ENCODE measurements at regions not wholly inside any gene's neighbourhood (a gene's known extent, or its start where the extent isn't known, plus 50 kb on each side); places are given as distances from the start of the nearest gene placed in this dataset.

DNA sequence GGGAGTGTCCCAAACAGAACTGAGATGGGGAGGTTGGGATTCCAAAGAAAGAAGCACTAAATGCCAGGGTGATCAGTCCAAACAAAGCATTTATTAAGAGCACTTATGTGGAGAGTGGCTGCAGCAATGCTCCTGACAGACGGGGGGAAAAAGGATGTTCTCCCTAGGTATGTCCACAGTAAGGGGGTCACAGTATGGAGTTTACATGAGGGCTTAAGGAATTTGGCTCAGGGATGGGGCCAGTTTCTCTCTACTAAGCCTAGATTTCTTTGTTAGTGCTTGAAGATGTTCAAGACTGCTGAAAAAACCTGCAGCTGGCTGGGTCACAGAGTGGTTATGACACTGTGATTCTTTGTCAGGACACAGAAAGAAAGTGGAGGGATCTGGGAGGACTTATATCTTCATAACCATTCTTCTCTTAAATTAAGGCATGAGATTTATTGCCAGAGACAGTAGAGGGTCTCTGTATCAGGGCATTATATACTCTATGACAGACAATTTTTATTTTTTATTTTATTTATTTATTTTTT, 1468.0 kb downstream of the C4orf33 start:
- Histone ChIP-seq H3K36me3 (no peaks in the 10 kb centered on the region), H3K4me3 (peak overlapping the region; percentile 21 to 39), H3K27ac (no peak overlapping the region), H3K27me3 (no peaks in the 10 kb centered on the region), H3K9me3 (no peaks in the 10 kb centered on the region), H3K4me1 (no peaks in the 10 kb centered on the region)
- ATAC-seq = no peak
- TF ChIP-seq EP300 (IDR thresholded peaks at IDR 0.05) = no peak
- TF ChIP-seq POLR2A (IDR thresholded peaks at IDR 0.05) = no peak
- TF ChIP-seq POLR2AphosphoS5 (IDR thresholded peaks at IDR 0.05) = no peak
- TF ChIP-seq, protein P1, sequence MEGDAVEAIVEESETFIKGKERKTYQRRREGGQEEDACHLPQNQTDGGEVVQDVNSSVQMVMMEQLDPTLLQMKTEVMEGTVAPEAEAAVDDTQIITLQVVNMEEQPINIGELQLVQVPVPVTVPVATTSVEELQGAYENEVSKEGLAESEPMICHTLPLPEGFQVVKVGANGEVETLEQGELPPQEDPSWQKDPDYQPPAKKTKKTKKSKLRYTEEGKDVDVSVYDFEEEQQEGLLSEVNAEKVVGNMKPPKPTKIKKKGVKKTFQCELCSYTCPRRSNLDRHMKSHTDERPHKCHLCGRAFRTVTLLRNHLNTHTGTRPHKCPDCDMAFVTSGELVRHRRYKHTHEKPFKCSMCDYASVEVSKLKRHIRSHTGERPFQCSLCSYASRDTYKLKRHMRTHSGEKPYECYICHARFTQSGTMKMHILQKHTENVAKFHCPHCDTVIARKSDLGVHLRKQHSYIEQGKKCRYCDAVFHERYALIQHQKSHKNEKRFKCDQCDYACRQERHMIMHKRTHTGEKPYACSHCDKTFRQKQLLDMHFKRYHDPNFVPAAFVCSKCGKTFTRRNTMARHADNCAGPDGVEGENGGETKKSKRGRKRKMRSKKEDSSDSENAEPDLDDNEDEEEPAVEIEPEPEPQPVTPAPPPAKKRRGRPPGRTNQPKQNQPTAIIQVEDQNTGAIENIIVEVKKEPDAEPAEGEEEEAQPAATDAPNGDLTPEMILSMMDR (IDR thresholded peaks at IDR 0.05) = no peak
- 0 to 17% methylated on average over 1 of the region's 1 CpG for WGBS, 2 donors (ENCODE audit: low coverage in 1 of 2)

DNA sequence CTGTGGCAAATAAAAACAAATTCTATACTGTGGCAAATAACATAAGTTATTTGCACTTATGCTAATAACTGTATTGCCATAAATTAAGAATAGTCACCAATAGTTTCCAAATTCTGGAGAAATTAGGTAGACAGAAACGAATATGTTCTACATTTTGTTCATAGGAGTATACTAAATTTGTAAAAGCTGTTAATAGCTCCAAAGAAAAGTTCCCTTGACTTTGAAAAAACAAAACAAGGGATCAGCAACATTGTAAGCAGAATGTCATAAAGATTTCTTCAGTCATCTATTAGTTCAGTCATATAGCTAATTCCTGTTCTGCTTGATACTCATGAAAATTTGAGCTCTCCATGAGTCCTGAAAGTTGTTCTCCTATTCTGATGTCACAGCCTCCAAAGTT, 1472.8 kb downstream of the C4orf33 start:
- TF ChIP-seq POLR2AphosphoS5 (IDR thresholded peaks at IDR 0.05) (no peak), POLR2A (IDR thresholded peaks at IDR 0.05) (no peak)
- Histone ChIP-seq H3K4me1 (no peaks in the 10 kb centered on the region), H3K27me3 (no peaks in the 10 kb centered on the region), H3K9me3 (no peaks in the 10 kb centered on the region), H3K27ac (no peak overlapping the region), H3K36me3 (no peaks in the 10 kb centered on the region), H3K4me3 (no peak overlapping the region)
- ATAC-seq = no peak
- WGBS, 2 donors (ENCODE audit: low coverage in 1 of 2) = 78 to 100% methylated on average over 1 of the region's 1 CpG

DNA sequence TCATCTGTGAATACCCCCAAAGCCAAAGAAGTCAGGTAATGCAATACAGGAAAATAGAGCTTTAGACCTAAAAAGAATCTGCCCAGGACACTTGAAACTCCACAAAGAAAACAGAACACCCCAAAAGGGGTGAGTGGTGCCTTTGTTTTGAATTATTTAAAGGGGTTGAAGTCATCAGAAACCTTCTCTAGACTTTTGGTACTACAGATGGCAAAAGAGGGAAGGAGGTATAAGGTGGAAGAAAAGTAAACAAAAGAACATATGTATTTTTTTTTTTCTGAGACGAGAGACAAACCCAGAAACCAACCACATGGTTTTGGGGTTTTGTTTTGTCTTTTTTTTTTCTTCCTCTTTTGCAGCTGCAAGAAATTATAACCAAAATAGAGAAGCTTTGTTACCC, 1477.8 kb downstream of the C4orf33 start:
- H3K27ac ChIP-seq = no peak overlapping the region
- no peaks in the 10 kb centered on the region for H3K4me1 ChIP-seq
- ATAC-seq = no peak
- no peaks in the 10 kb centered on the region for H3K9me3 ChIP-seq
- WGBS, 2 donors (ENCODE audit: low coverage in 1 of 2) = 37 to 94% methylated on average over 1 of the region's 1 CpG
- no peak overlapping the region for H3K4me3 ChIP-seq
- H3K27me3 ChIP-seq = no peaks in the 10 kb centered on the region
- TF ChIP-seq EP300 (IDR thresholded peaks at IDR 0.05) (no peak), POLR2A (IDR thresholded peaks at IDR 0.05) (no peak), POLR2AphosphoS5 (IDR thresholded peaks at IDR 0.05) (no peak)
- TF ChIP-seq, protein P1 (IDR thresholded peaks at IDR 0.05) = no peak
- H3K36me3 ChIP-seq = no peaks in the 10 kb centered on the region

DNA sequence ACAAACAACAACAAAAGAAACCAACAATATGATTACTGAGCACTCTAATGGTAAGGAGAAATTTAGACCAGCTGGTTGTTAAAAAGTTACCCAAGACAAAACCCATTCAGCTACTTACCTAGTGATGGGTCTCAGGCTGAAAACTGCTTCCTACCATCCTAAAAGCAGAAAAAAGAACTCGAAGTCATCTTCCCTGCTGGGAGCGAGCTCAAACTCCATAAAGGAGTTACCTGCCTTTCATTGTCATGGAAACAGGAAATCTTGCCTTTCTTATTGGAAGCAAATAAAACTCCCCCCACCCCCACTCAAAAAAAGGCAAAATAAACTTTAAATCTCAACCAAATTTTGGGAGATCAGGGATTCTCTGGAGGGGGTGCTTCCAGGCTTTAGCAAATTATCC, 1478.3 kb downstream of the C4orf33 start:
- H3K9me3 ChIP-seq = no peaks in the 10 kb centered on the region
- WGBS, 2 donors (ENCODE audit: low coverage in 1 of 2) = 82 to 94% methylated on average over 2 of the region's 2 CpGs
- no peak overlapping the region for H3K27ac ChIP-seq
- H3K4me3 ChIP-seq = no peak overlapping the region
- no peak for ATAC-seq
- no peaks in the 10 kb centered on the region for H3K36me3 ChIP-seq
- no peak for TF ChIP-seq POLR2A (IDR thresholded peaks at IDR 0.05)
- H3K4me1 ChIP-seq = no peaks in the 10 kb centered on the region
- no peaks in the 10 kb centered on the region for H3K27me3 ChIP-seq

DNA sequence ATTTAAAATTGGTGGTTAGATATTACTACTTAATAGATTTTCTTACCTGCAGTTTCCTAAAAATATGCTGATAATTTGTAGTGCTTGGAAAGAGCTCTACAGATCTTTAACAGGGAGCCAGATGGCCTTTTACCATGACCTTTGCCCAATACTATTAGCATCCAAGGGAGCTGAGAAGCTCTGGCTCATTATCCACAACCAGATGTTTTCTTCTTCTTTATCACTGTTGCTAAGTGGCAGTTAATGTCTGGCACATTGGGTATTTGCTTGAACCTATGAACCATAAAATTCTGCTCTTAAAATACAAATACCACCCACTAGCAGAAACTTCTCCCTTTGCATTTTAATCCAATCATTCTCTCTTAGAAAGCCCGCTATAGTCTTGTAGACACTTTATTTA, 1480.3 kb downstream of the C4orf33 start:
- Histone ChIP-seq H3K27ac (no peak overlapping the region), H3K27me3 (no peaks in the 10 kb centered on the region), H3K4me1 (no peaks in the 10 kb centered on the region), H3K9me3 (no peaks in the 10 kb centered on the region), H3K4me3 (no peak overlapping the region), H3K36me3 (no peaks in the 10 kb centered on the region)
- TF ChIP-seq, protein P1 (IDR thresholded peaks at IDR 0.05) = no peak
- TF ChIP-seq EP300 (IDR thresholded peaks at IDR 0.05) (no peak), POLR2A (IDR thresholded peaks at IDR 0.05) (no peak), POLR2AphosphoS5 (IDR thresholded peaks at IDR 0.05) (no peak)
- WGBS, 2 donors (ENCODE audit: low coverage in 1 of 2) = 64 to 73% methylated on average over 1 of the region's 1 CpG
- no peak for ATAC-seq

DNA sequence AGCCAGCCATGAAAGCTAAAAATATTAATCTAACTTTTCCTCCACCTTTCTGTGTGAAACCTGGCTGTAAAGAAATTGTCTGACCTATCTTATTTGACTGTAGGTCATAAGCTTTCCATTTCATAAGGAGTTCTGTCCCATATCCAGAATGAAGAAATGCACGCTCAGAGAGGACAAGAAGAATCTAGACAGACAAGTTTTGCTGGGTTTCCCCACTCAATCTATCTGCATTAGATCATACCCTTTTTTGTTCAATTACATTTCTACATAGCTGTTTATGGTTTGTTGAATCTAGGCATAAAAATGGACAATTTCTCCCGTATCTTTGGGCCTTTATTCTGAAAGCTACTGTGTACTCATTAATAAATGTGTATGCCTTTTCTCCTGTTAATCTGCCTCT, 1495.1 kb downstream of the C4orf33 start:
- TF ChIP-seq POLR2A (IDR thresholded peaks at IDR 0.05) (no peak), EP300 (IDR thresholded peaks at IDR 0.05) (no peak), POLR2AphosphoS5 (IDR thresholded peaks at IDR 0.05) (no peak)
- TF ChIP-seq, protein P1 (IDR thresholded peaks at IDR 0.05) = no peak
- no peak for ATAC-seq
- 82 to 85% methylated on average over 2 of the region's 2 CpGs for WGBS, 2 donors (ENCODE audit: low coverage in 1 of 2)

More for the DNA sequence above, 1495.1 kb downstream of the C4orf33 start:
- Histone ChIP-seq H3K27ac (no peak overlapping the region), H3K4me3 (no peak overlapping the region), H3K36me3 (no peaks in the 10 kb centered on the region), H3K4me1 (no peaks in the 10 kb centered on the region), H3K27me3 (no peaks in the 10 kb centered on the region), H3K9me3 (no peaks in the 10 kb centered on the region)

Measured in gastroesophageal sphincter (tissue), 4 donors.